ENCODE measurements at regions not wholly inside any gene's neighbourhood (a gene's known extent, or its start where the extent isn't known, plus 50 kb on each side); places are given as distances from the start of the nearest gene placed in this dataset.

GRCh38 chr20:11555510-11555909 lies 362.2 kb upstream of the BTBD3 start (continued):
- TF ChIP-seq GATAD2B (conservative IDR thresholded peaks at IDR 0.05; ENCODE audit: low read depth): no peak
- no peak for TF ChIP-seq MEF2A (IDR thresholded peaks at IDR 0.05; ENCODE audit: insufficient read depth, low read depth, low read length)
- no peak for TF ChIP-seq E4F1 (IDR thresholded peaks at IDR 0.05; ENCODE audit: borderline replicate concordance, partially characterized antibody)
- no peak for TF ChIP-seq RUNX3 (IDR thresholded peaks at IDR 0.05; ENCODE audit: low read length)
- no peak for TF ChIP-seq KDM1A (IDR thresholded peaks at IDR 0.05; ENCODE audit: borderline replicate concordance)
- no peak for TF ChIP-seq E2F8 (IDR thresholded peaks at IDR 0.05; ENCODE audit: low read depth, partially characterized antibody)

- ChIA-PET SMC1A (ENCODE audit: uncharacterized antibody, unreplicated experiment) (no interaction called here), RAD21 (ENCODE audit: unreplicated experiment) (no interaction called here), POLR2A (no interaction called here), CTCF (no interaction called here)
- TF ChIP-seq, protein P1, sequence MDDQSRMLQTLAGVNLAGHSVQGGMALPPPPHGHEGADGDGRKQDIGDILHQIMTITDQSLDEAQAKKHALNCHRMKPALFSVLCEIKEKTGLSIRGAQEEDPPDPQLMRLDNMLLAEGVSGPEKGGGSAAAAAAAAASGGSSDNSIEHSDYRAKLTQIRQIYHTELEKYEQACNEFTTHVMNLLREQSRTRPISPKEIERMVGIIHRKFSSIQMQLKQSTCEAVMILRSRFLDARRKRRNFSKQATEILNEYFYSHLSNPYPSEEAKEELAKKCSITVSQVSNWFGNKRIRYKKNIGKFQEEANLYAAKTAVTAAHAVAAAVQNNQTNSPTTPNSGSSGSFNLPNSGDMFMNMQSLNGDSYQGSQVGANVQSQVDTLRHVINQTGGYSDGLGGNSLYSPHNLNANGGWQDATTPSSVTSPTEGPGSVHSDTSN (IDR thresholded peaks at IDR 0.05; ENCODE audit: insufficient replicate concordance, low read depth, low read length): no peak
- TF ChIP-seq IRF4 (IDR thresholded peaks at IDR 0.05; ENCODE audit: low read depth, low read length) (no peak), SKIL (IDR thresholded peaks at IDR 0.05; ENCODE audit: low read depth, poor library complexity, severe bottlenecking) (no peak), GATAD2B (conservative IDR thresholded peaks at IDR 0.05; ENCODE audit: low read depth) (no peak)
- no peak for FAIRE-seq
- H3K9me3 ChIP-seq (replicated peaks; ENCODE audit: control insufficient read depth, insufficient read depth, low read length): no peaks in the 10 kb centered on the region
- no peak overlapping the region for H3K9ac ChIP-seq (ENCODE audit: control insufficient read depth, insufficient read depth, low read length)
- H3K79me2 ChIP-seq (ENCODE audit: control insufficient read depth, insufficient read depth, low read length): no peaks in the 10 kb centered on the region
- H3K27ac ChIP-seq (ENCODE audit: control insufficient read depth, insufficient read depth): no peak overlapping the region
- ATAC-seq: no peak
- H2AFZ ChIP-seq (ENCODE audit: control insufficient read depth, low read depth, low read length): no peak overlapping the region
- no peak overlapping the region for H3K4me2 ChIP-seq (ENCODE audit: control insufficient read depth, insufficient read depth)
- no peaks in the 10 kb centered on the region for H4K20me1 ChIP-seq (ENCODE audit: control insufficient read depth, insufficient read depth)
- no peak overlapping the region for H3K4me3 ChIP-seq
- no peak for DNase-seq (ENCODE audit: low read depth, low spot score)
- no peaks in the 10 kb centered on the region for H3K36me3 ChIP-seq (ENCODE audit: control insufficient read depth in 2 of 2, insufficient read depth in 2 of 2, low read length in 1 of 2)
- WGBS (ENCODE audit: insufficient coverage, insufficient replicate concordance, low lambda C conversion rate, missing lambda C conversion rate): 52% methylated on average over 2 of the region's 2 CpGs
- no TSS peak for BruUV-seq (replicated peaks)
- no peaks in the 10 kb centered on the region for H3K27me3 ChIP-seq (replicated peaks in 1 of 2; ENCODE audit: control insufficient read depth in 2 of 2, insufficient read depth in 2 of 2, low read length in 1 of 2)
- in situ Hi-C loops (cut with MboI): no loop called here
- H3K4me1 ChIP-seq (ENCODE audit: control insufficient read depth, insufficient read depth, low read length): no peaks in the 10 kb centered on the region
- intact Hi-C loops (cut with micrococcal nuclease; ENCODE audit: unreplicated experiment): no loop called here
Measured at GRCh38 chr20:11556410-11556809, 361.3 kb upstream of the BTBD3 start.

Measured in GM12878 (cell line).